Transverse colon (tissue), 4 donors: ENCODE measurements at regions not wholly inside any gene's neighbourhood (a gene's known extent, or its start where the extent isn't known, plus 50 kb on each side); places are given as distances from the start of the nearest gene placed in this dataset.

Experiments used
- CTCF ChIP-seq, 5 experiments: fragments of 200-600 bp in 3 of 5; fragments of 450-650 bp in 2 of 5; sonication (generic) in 3 of 5; IDR thresholded peaks; 1 replicate in 2 of 5; 2 replicates in 3 of 5; pipeline ENCODE4 v1.5.1; 2016 to 2017; ENCODE audit warnings: antibody characterized with exemption in 5 of 5, inconsistent platforms in 3 of 5, mild to moderate bottlenecking in 2 of 5, moderate library complexity in 1 of 5
- POLR2AphosphoS5 ChIP-seq, 3 donors: sonication (generic); formaldehyde crosslinking; IDR thresholded peaks; one replicate each; pipeline ENCODE4 v1.6.1; 2016; ENCODE audit warnings: antibody characterized with exemption in 3 of 3

DNA sequence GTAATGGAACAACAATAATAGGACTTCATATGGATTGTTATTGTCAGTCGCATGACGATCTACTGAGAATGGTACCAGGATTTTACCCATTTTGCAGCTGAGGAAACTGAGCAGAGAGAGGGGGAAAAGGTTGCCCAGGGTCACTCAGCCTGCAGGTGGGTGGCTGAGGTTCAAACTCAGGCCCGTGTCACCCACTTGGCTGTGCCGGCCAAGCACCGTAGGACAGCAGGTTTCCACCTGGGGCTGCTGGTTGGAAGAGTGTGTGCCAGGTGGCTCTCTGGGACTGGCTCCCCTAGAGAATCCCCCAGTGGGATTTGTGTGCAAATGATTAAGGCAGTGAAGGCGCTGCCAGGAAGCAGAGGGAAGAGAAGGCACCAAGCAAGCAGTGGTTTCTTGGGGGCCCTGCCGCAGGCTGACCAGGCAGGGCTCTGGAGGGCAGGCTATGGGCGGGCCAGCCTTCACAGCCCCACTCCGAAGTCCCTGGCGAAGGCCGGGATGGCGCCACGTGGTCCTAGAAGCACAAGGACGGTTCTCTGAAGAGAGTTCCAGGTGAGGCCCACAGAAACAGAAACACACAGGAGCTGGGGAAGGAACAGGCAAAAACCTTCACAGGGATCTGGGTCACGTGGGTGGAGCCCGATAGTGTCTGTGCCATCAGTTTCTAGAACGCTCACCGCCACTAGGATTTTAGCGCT is 163.5 kb downstream of the IRF8 start:
- TF ChIP-seq CTCF (IDR thresholded peaks at IDR 0.05) (no peak), POLR2AphosphoS5 (IDR thresholded peaks at IDR 0.05) (no peak)
